Endothelial cell of umbilical vein (primary cell): ENCODE measurements at regions not wholly inside any gene's neighbourhood (a gene's known extent, or its start where the extent isn't known, plus 50 kb on each side); places are given as distances from the start of the nearest gene placed in this dataset.

Experiments used
- BruUV-seq: library from RNA; stranded (reverse); fragments of 400-500 nt; replicated peaks from 2 replicates; lab custom pipeline; 2021; lab: Mats Ljungman, UMichigan
- CTCF ChIA-PET: fragments of 300-600, 350-600 bp; sonication (Branson Sonifier 250); formaldehyde crosslinking; loops from one replicate; lab custom pipeline; 2021; ENCODE audit warnings: antibody characterized with exemption, inconsistent platforms; lab: Charles Lee
- POLR2A ChIA-PET: fragments of 300-600, 350-600 bp; sonication (Branson Sonifier 250); formaldehyde crosslinking; loops from one replicate; lab custom pipeline; 2021; ENCODE audit warnings: antibody characterized with exemption, inconsistent platforms; lab: Charles Lee
- DNase-seq: peaks from one replicate; pipeline ENCODE4 v3.0.0-alpha.2; 2011; ENCODE audit warnings: low read depth, low spot score
- FAIRE-seq: peaks from 2 replicates; lab custom pipeline; 2011; peaks lifted over from hg19 to GRCh38; lab: Jason Lieb, UNC
- H2AFZ ChIP-seq: 2 replicates; pipeline ENCODE4 v1.6.0; 2012; ENCODE audit warnings: low read depth, low read length, control low read depth, inconsistent platforms
- H3K27ac ChIP-seq: 2 replicates; pipeline ENCODE4 v1.5.1; 2011; ENCODE audit warnings: low read depth, mild to moderate bottlenecking, control low read depth, low read length, moderate library complexity; ENCODE audit not compliant: insufficient read depth
- H3K27me3 ChIP-seq, 2 experiments: 2 replicates each; pipeline versions ENCODE4 v1.6.0 to v1.6.1; 2011; ENCODE audit warnings: low read length in 2 of 2, mixed read lengths in 1 of 2; ENCODE audit not compliant: control insufficient read depth in 2 of 2, insufficient read depth in 2 of 2
- H3K36me3 ChIP-seq, 2 experiments: 2 replicates in 1 of 2; 3 replicates in 1 of 2; pipeline ENCODE4 v1.5.1; 2011; ENCODE audit warnings: low read length in 2 of 2, mild to moderate bottlenecking in 1 of 2, moderate library complexity in 1 of 2; ENCODE audit not compliant: control insufficient read depth in 2 of 2, insufficient read depth in 2 of 2; ENCODE audit errors: extremely low read depth in 1 of 2
- H3K4me1 ChIP-seq: 3 replicates; pipeline ENCODE4 v1.5.1; 2011; ENCODE audit warnings: mild to moderate bottlenecking, low read length; ENCODE audit not compliant: control insufficient read depth, insufficient read depth; ENCODE audit errors: extremely low read depth
- H3K4me2 ChIP-seq: 2 replicates; pipeline ENCODE4 v1.6.1; 2011; ENCODE audit warnings: low read length, control low read depth, mixed read lengths; ENCODE audit not compliant: insufficient read depth
- H3K4me3 ChIP-seq, 3 experiments: fragments of 200-600 bp in 1 of 3; sonication (generic), shearing (Covaris generic) in 1 of 3; replicated peaks in 1 of 3; 2 replicates each; pipeline ENCODE4 v1.5.1; 2011 to 2016; ENCODE audit warnings: control low read depth in 3 of 3, low read length in 3 of 3, mild to moderate bottlenecking in 2 of 3, inconsistent platforms in 1 of 3, low read depth in 1 of 3, moderate library complexity in 1 of 3; ENCODE audit not compliant: insufficient read depth in 1 of 3
- H3K79me2 ChIP-seq: 2 replicates; pipeline ENCODE4 v1.6.0; 2012; ENCODE audit warnings: low read length, inconsistent platforms; ENCODE audit not compliant: control insufficient read depth, insufficient read depth
- H3K9ac ChIP-seq: replicated peaks from 2 replicates; pipeline ENCODE3; 2011; ENCODE audit warnings: low read length, control low read depth; ENCODE audit not compliant: insufficient read depth; ENCODE audit errors: extremely low read depth
- H3K9me1 ChIP-seq: replicated peaks from 3 replicates; pipeline ENCODE4 v1.6.0; 2011; ENCODE audit warnings: mild to moderate bottlenecking, low read length; ENCODE audit not compliant: control insufficient read depth, insufficient read depth; ENCODE audit errors: extremely low read depth
- H3K9me3 ChIP-seq: replicated peaks from 2 replicates; pipeline ENCODE4 v1.5.1; 2012; ENCODE audit warnings: low read length, inconsistent platforms; ENCODE audit not compliant: control insufficient read depth, insufficient read depth
- H4K20me1 ChIP-seq: replicated peaks from 2 replicates; pipeline ENCODE3; 2011; ENCODE audit warnings: mild to moderate bottlenecking, low read length; ENCODE audit not compliant: control insufficient read depth, insufficient read depth; ENCODE audit errors: extremely low read depth
- CTCF ChIP-seq, 2 donors: IDR thresholded peaks; 1 replicate in 1 of 2; 2 replicates in 1 of 2; pipeline ENCODE4 v1.5.1; 2011; ENCODE audit warnings: low read length in 2 of 2, mild to moderate bottlenecking in 2 of 2, moderate library complexity in 2 of 2, control low read depth in 1 of 2, inconsistent platforms in 1 of 2, low read depth in 1 of 2; ENCODE audit not compliant: insufficient read depth in 1 of 2; ENCODE audit errors: extremely low read depth in 1 of 2
- EZH2 ChIP-seq: IDR thresholded peaks from 2 replicates; pipeline ENCODE4 v1.6.1; 2012; ENCODE audit warnings: borderline replicate concordance, low read depth, mild to moderate bottlenecking, moderate library complexity, low read length, inconsistent platforms; ENCODE audit not compliant: severe bottlenecking
- FOS ChIP-seq: IDR thresholded peaks from 2 replicates; pipeline ENCODE4 v1.6.1; 2011; ENCODE audit warnings: mild to moderate bottlenecking, low read length, moderate library complexity, borderline replicate concordance; ENCODE audit not compliant: insufficient read depth
- MAX ChIP-seq: IDR thresholded peaks from 2 replicates; pipeline ENCODE4 v1.6.1; 2011; ENCODE audit not compliant: insufficient read depth, insufficient read length
- MYC ChIP-seq: IDR thresholded peaks from one replicate; pipeline ENCODE4 v1.6.1; 2011; ENCODE audit warnings: mild to moderate bottlenecking, low read depth, low read length
- POLR2A ChIP-seq: IDR thresholded peaks from 2 replicates; pipeline ENCODE4 v1.6.1; 2012; ENCODE audit warnings: low read depth, mild to moderate bottlenecking, control low read depth, low read length
- POLR2AphosphoS5 ChIP-seq: IDR thresholded peaks from 2 replicates; pipeline ENCODE4 v1.6.1; 2012; ENCODE audit warnings: low read depth, mild to moderate bottlenecking, control low read depth, low read length, moderate library complexity; ENCODE audit not compliant: insufficient read depth
- dilution Hi-C: fragments of 300-500 bp; cut with MboI; formaldehyde crosslinking; loops from one replicate; pipeline ENCODE4 v1.15.0; 2019; ENCODE audit warnings: low sequenced_read_pairs; ENCODE audit not compliant: extremely low pct_ligation_motif_present
- intact Hi-C: fragments of 100-400 bp; cut with micrococcal nuclease; formaldehyde crosslinking; loops from one replicate; pipeline ENCODE4 v1.10.0; 2022

DNA sequence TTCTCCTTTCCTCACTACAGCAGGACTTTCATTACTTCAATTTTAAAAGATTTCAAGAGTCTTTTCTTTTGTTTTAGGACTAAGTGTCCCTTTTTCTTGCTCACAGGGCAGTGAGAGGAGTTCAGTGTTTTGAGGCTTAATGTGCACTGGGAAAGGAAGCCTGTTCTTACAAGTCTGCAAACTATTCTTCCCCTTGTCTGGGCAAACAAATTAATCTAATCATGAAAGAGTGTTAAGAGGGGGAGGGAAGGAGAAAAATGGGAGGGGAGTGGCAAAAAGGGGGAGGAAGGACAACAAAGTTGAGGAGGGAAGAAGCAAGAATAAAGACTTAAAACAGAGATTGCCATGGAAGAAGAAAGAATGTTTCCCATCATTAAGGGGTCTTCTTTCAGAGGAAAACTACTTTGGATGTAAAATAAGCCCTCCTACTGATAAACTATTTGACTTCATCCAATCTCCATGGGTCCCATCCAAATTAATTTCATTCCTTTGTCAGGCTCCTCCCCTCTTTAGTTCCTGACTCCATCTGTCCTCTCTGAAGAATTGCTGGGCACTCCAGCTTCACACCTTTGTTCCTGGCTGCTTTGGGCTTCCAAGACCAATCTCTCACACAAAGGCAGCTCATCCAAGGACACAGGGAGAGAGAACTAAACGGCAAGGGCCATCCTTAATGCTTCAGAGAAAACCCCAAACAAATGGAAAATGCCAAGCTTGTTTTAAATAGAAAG is 244.5 kb downstream of the TPBG start:
- FAIRE-seq (no peak), DNase-seq (no peak)
- TF ChIP-seq MYC (no peak), POLR2A (no peak), MAX (no peak), POLR2AphosphoS5 (no peak), FOS (no peak), EZH2 (no peak), CTCF (IDR thresholded peaks at IDR 0.05; ENCODE audit: extremely low read depth in 1 of 2, insufficient read depth in 1 of 2, low read depth in 1 of 2, low read length in 2 of 2) (no peak)
- dilution Hi-C loops (no loop called here), intact Hi-C loops (no loop called here)
- H2AFZ ChIP-seq = no peak overlapping the region
- no peak overlapping the region for H3K4me2 ChIP-seq
- no peak overlapping the region for H3K4me3 ChIP-seq
- H3K36me3 ChIP-seq = no peaks in the 10 kb centered on the region
- ChIA-PET POLR2A (no interaction called here), CTCF (interaction anchor here (1.0 kb wide), 1 partner anchor 13 kb away, joined by 6 read pairs; no protein-coding TSS in a partner anchor)
- no peaks in the 10 kb centered on the region for H3K79me2 ChIP-seq
- no peaks in the 10 kb centered on the region for H3K9me3 ChIP-seq
- H3K27me3 ChIP-seq = no peaks in the 10 kb centered on the region
- H3K9me1 ChIP-seq = no peaks in the 10 kb centered on the region
- no peaks in the 10 kb centered on the region for H4K20me1 ChIP-seq
- no TSS peak for BruUV-seq
- H3K4me1 ChIP-seq = no peaks in the 10 kb centered on the region
- H3K27ac ChIP-seq = no peak overlapping the region
- no peak overlapping the region for H3K9ac ChIP-seq
